ENCODE measurements at regions not wholly inside any gene's neighbourhood (a gene's known extent, or its start where the extent isn't known, plus 50 kb on each side); places are given as distances from the start of the nearest gene placed in this dataset.
"Not testable (repeated sequence)": the region's sequence is repeated elsewhere in the genome, so short reads cannot be mapped to it uniquely, and the experiment has no call there.

GRCh38 chr7:86431761-86432160, 211.9 kb upstream of the GRM3 start:
- Histone ChIP-seq H3K4me1 (no peaks in the 10 kb centered on the region), H3K36me3 (no peaks in the 10 kb centered on the region), H3K27me3 (no peaks in the 10 kb centered on the region), H3K27ac (no peak overlapping the region), H3K9me3 (no peaks in the 10 kb centered on the region), H3K4me3 (no peak overlapping the region)
- WGBS, 5 donors = 70 to 83% (median 75%) methylated on average over 4 of the region's 4 CpGs
- DNase-seq = no peak
- TF ChIP-seq POLR2AphosphoS5 (IDR thresholded peaks at IDR 0.05) = no peak
- TF ChIP-seq EP300 (IDR thresholded peaks at IDR 0.05) = no peak
- TF ChIP-seq POLR2A (IDR thresholded peaks at IDR 0.05) = no peak
- no peak for TF ChIP-seq CTCF (IDR thresholded peaks at IDR 0.05)
- intact Hi-C loops (cut with DNase I; ENCODE audit: low total_unique reads) = no loop called here

DNA sequence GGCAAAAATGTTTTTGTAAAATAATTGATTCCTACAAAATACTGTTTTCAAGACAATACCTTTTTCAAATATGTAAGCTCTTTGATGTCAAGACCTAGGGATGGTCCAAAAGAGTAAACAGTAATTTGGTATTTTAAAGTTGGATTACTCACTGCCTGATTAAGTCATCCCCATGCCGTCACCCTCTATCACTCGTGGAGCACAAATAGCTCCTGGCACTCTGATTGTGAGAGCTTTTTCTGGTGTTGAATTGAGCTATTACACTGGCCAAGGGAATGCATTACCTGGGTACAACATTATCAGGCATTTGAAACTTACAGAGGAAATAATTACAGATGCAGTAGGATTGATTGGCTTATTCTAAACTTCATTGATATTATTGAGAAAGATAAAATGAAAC, 231.9 kb upstream of the GRM3 start:
- intact Hi-C loops (cut with DNase I; ENCODE audit: low total_unique reads) = no loop called here
- TF ChIP-seq EP300 (IDR thresholded peaks at IDR 0.05) (no peak), POLR2AphosphoS5 (IDR thresholded peaks at IDR 0.05) (no peak), CTCF (IDR thresholded peaks at IDR 0.05) (no peak)
- H3K27me3 ChIP-seq = no peaks in the 10 kb centered on the region
- H3K4me1 ChIP-seq = no peaks in the 10 kb centered on the region
- 32 to 51% (median 50%) methylated on average over 2 of the region's 2 CpGs for WGBS, 5 donors
- no peaks in the 10 kb centered on the region for H3K9me3 ChIP-seq
- no peak overlapping the region for H3K27ac ChIP-seq
- no peak overlapping the region for H3K4me3 ChIP-seq
- no peak for DNase-seq
- H3K36me3 ChIP-seq = no peaks in the 10 kb centered on the region

DNA sequence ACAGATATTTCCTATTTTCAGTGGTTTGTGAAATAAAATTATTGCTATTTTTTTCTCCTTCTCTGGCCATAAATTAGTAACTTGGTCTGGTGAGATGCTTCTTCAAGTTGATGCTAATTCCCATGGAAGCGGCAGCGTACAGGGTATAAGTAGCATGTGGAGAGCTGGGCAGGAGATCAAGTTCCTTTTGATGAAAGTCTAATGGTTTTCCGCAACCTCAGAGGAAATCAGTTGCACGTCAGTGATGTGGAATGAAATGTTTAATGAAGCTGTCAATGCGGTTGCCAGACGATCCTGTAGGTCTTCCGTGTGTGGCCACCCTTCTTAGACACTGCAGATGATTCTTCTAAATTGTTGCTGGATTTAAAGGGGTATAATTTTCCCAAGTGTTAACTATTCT, 236.4 kb upstream of the GRM3 start:
- Histone ChIP-seq H3K9me3 (no peaks in the 10 kb centered on the region), H3K4me3 (no peak overlapping the region), H3K36me3 (no peaks in the 10 kb centered on the region), H3K4me1 (no peaks in the 10 kb centered on the region), H3K27ac (no peak overlapping the region), H3K27me3 (no peaks in the 10 kb centered on the region)
- WGBS, 5 donors = 40 to 80% (median 63%) methylated on average over 7 of the region's 7 CpGs
- TF ChIP-seq POLR2A (IDR thresholded peaks at IDR 0.05) (no peak), POLR2AphosphoS5 (IDR thresholded peaks at IDR 0.05) (no peak), EP300 (IDR thresholded peaks at IDR 0.05) (no peak), CTCF (IDR thresholded peaks at IDR 0.05) (no peak)
- intact Hi-C loops (cut with DNase I; ENCODE audit: low total_unique reads) = no loop called here
- DNase-seq = peak in 1 of 2 donors; percentile 18

DNA sequence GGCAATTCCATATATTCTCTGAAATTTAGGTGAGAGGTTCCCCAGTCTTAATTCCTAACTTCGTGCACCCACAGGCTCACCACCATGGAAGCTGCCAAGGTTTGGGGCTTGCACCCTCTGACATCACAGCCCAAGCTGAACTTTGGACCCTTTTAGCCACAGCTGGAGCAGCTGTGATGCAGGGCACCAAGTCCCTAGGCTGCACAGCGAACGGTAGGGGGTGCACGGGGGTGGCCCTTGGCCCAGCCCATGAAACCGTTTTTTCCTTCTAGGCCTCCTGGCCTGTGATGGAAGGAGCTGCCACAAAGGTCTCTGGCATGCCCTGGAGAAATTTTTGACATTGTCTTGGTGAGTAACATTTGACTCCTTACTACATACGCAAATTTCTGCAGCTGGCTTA, 251.9 kb upstream of the GRM3 start:
- no peak for TF ChIP-seq POLR2A (IDR thresholded peaks at IDR 0.05)
- TF ChIP-seq EP300 (IDR thresholded peaks at IDR 0.05) = no peak
- no peak for TF ChIP-seq CTCF (IDR thresholded peaks at IDR 0.05)
- no peak for TF ChIP-seq POLR2AphosphoS5 (IDR thresholded peaks at IDR 0.05)
- H3K9me3 ChIP-seq = peaks cover 0 to 17% (median 6%) of the 10 kb centered on the region in 4 donors
- DNase-seq = no peak
- no peaks in the 10 kb centered on the region for H3K4me1 ChIP-seq
- H3K36me3 ChIP-seq = no peaks in the 10 kb centered on the region
- intact Hi-C loops (cut with DNase I; ENCODE audit: low total_unique reads) = no loop called here
- no peak overlapping the region for H3K27ac ChIP-seq
- no peak overlapping the region for H3K4me3 ChIP-seq
- 65 to 74% (median 74%) methylated on average over 6 of the region's 6 CpGs for WGBS, 5 donors
- H3K27me3 ChIP-seq = no peaks in the 10 kb centered on the region

DNA sequence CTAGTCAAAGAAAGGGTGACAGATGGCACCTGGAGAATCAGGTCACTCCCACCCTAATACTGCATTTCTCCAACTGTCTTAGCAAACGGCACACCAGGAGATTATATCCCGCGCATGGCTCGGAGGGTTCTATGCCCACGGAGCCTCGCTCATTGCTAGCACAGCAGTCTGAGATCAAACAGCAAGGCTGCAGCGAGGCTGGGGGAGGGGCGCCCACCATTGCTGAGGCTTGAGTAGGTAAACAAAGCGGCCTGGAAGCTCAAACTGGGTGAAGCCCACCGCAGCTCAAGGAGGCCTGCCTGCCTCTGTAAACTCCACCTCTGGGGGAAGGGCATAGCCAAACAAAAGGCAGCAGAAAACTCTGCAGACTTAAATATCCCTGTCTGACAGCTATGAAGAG, 268.1 kb upstream of the GRM3 start:
- H3K36me3 ChIP-seq; H3K27me3 ChIP-seq; H3K4me1 ChIP-seq; H3K27ac ChIP-seq; intact Hi-C loops (cut with DNase I; ENCODE audit: low total_unique reads); H3K4me3 ChIP-seq; DNase-seq: not testable (repeated sequence)
- 79 to 91% (median 84%) methylated on average over 10 of the region's 10 CpGs for WGBS, 5 donors
- H3K9me3 ChIP-seq = peaks cover 0 to 27% (median 11%) of the 10 kb centered on the region in 4 donors
